ENCODE measurements at regions not wholly inside any gene's neighbourhood (a gene's known extent, or its start where the extent isn't known, plus 50 kb on each side); places are given as distances from the start of the nearest gene placed in this dataset.

- DNase-seq (no peak), ATAC-seq (no peak)
- TF ChIP-seq CTCF (conservative IDR thresholded peaks at IDR 0.05; ENCODE audit: low read depth, low read length) (no peak), EZH2 (IDR thresholded peaks at IDR 0.05; ENCODE audit: low read length, unreplicated experiment) (no peak), EZH2phosphoT487 (IDR thresholded peaks at IDR 0.05; ENCODE audit: borderline replicate concordance, low read length) (no peak)
- BruUV-seq (replicated peaks) = no TSS peak
- POLR2A ChIA-PET (ENCODE audit: unreplicated experiment) = no interaction called here
- Histone ChIP-seq H3K36me3 (ENCODE audit: low read depth, low read length) (no peaks in the 10 kb centered on the region), H3K27ac (ENCODE audit: low read length) (no peak overlapping the region), H3K27me3 (ENCODE audit: low read length) (no peaks in the 10 kb centered on the region; the same call in 1 of the 2 replicates), H3K9me2 (replicated peaks; ENCODE audit: low read length) (no peaks in the 10 kb centered on the region), H3K9ac (ENCODE audit: low read length) (no peak overlapping the region), H3K4me1 (ENCODE audit: insufficient read depth, low read length) (no peaks in the 10 kb centered on the region), H3K4me2 (ENCODE audit: low read length) (no peak overlapping the region), H3K4me3 (ENCODE audit: low read length) (no peak overlapping the region), H3K79me2 (ENCODE audit: low read length) (no peaks in the 10 kb centered on the region), H3F3A (ENCODE audit: low read length, unreplicated experiment) (no peaks in the 10 kb centered on the region), H4K20me1 (ENCODE audit: low read length) (no peaks in the 10 kb centered on the region), H3K9me3 (ENCODE audit: low read length) (no peaks in the 10 kb centered on the region), H2AFZ (ENCODE audit: low read length) (no peak overlapping the region)
- CTCF ChIA-PET = no interaction called here
- intact Hi-C loops (cut with micrococcal nuclease) = no loop called here
These were observed 354.1 kb upstream of the IRX2 start for GRCh38 chr5:3105581-3105980.

DNA sequence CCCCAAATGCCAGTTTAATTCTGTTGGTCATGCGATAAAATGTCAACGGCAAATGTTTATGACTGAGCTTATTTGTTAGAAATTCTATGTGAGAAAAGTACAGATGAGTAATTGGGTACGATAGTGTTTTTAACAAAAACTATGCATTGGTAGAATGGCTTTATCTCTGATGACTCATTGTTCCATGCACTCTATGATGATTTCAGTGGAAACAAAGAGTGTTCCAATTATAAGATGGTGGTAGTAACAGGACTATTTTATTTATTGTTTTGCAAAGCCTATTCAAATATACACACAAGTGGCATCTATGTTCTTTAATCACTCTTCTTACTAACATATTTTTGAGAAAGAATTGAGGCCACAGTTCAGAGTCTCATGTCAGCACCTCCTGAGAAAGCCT lies 353.7 kb upstream of the IRX2 start:
- no TSS peak for BruUV-seq (replicated peaks)
- ATAC-seq (no peak), DNase-seq (no peak)
- no peaks in the 10 kb centered on the region for H3K79me2 ChIP-seq (ENCODE audit: low read length)
- no peak overlapping the region for H3K27ac ChIP-seq (ENCODE audit: low read length)
- TF ChIP-seq CTCF (conservative IDR thresholded peaks at IDR 0.05; ENCODE audit: low read depth, low read length) = no peak
- no peak for TF ChIP-seq EZH2 (IDR thresholded peaks at IDR 0.05; ENCODE audit: low read length, unreplicated experiment)
- no peak for TF ChIP-seq EZH2phosphoT487 (IDR thresholded peaks at IDR 0.05; ENCODE audit: borderline replicate concordance, low read length)
- no peak overlapping the region for H3K9ac ChIP-seq (ENCODE audit: low read length)
- intact Hi-C loops (cut with micrococcal nuclease) = no loop called here
- H3K27me3 ChIP-seq (ENCODE audit: low read length) = no peaks in the 10 kb centered on the region; the same call in 1 of the 2 replicates
- CTCF ChIA-PET = no interaction called here
- no peak overlapping the region for H3K4me3 ChIP-seq (ENCODE audit: low read length)
- H3K36me3 ChIP-seq (ENCODE audit: low read depth, low read length) = no peaks in the 10 kb centered on the region
- POLR2A ChIA-PET (ENCODE audit: unreplicated experiment) = no interaction called here
- H3K9me2 ChIP-seq (replicated peaks; ENCODE audit: low read length) = no peaks in the 10 kb centered on the region
- H3K9me3 ChIP-seq (ENCODE audit: low read length) = no peaks in the 10 kb centered on the region
- H2AFZ ChIP-seq (ENCODE audit: low read length) = no peak overlapping the region
- no peaks in the 10 kb centered on the region for H3K4me1 ChIP-seq (ENCODE audit: insufficient read depth, low read length)
- no peaks in the 10 kb centered on the region for H3F3A ChIP-seq (ENCODE audit: low read length, unreplicated experiment)
- no peaks in the 10 kb centered on the region for H4K20me1 ChIP-seq (ENCODE audit: low read length)
- no peak overlapping the region for H3K4me2 ChIP-seq (ENCODE audit: low read length)

- ATAC-seq (no peak), DNase-seq (no peak)
- intact Hi-C loops (cut with micrococcal nuclease) = no loop called here
- H3K36me3 ChIP-seq (ENCODE audit: low read depth, low read length) = no peaks in the 10 kb centered on the region
- TF ChIP-seq EZH2 (IDR thresholded peaks at IDR 0.05; ENCODE audit: low read length, unreplicated experiment) = no peak
- no peak for TF ChIP-seq CTCF (conservative IDR thresholded peaks at IDR 0.05; ENCODE audit: low read depth, low read length)
- TF ChIP-seq EZH2phosphoT487 (IDR thresholded peaks at IDR 0.05; ENCODE audit: borderline replicate concordance, low read length) = no peak
- no peak overlapping the region for H3K9ac ChIP-seq (ENCODE audit: low read length)
- no peak overlapping the region for H3K4me2 ChIP-seq (ENCODE audit: low read length)
- H3K79me2 ChIP-seq (ENCODE audit: low read length) = no peaks in the 10 kb centered on the region
- no TSS peak for BruUV-seq (replicated peaks)
- no peak overlapping the region for H3K4me3 ChIP-seq (ENCODE audit: low read length)
- no peaks in the 10 kb centered on the region for H3F3A ChIP-seq (ENCODE audit: low read length, unreplicated experiment)
- CTCF ChIA-PET = no interaction called here
- no peak overlapping the region for H2AFZ ChIP-seq (ENCODE audit: low read length)
- H4K20me1 ChIP-seq (ENCODE audit: low read length) = no peaks in the 10 kb centered on the region
- no peak overlapping the region for H3K27ac ChIP-seq (ENCODE audit: low read length)
- H3K9me2 ChIP-seq (replicated peaks; ENCODE audit: low read length) = no peaks in the 10 kb centered on the region
- no peaks in the 10 kb centered on the region for H3K4me1 ChIP-seq (ENCODE audit: insufficient read depth, low read length)
- no peaks in the 10 kb centered on the region; the same call in 1 of the 2 replicates for H3K27me3 ChIP-seq (ENCODE audit: low read length)
- no peaks in the 10 kb centered on the region for H3K9me3 ChIP-seq (ENCODE audit: low read length)
- POLR2A ChIA-PET (ENCODE audit: unreplicated experiment) = no interaction called here
These were observed 353.1 kb upstream of the IRX2 start for GRCh38 chr5:3104429-3105060.
